Caco-2 (cell line): ENCODE measurements at regions not wholly inside any gene's neighbourhood (a gene's known extent, or its start where the extent isn't known, plus 50 kb on each side); places are given as distances from the start of the nearest gene placed in this dataset.

ENCODE experiments used
- BruUV-seq: library from RNA; stranded (reverse); fragments of 400-500 nt; replicated peaks from 2 replicates; lab custom pipeline; 2021; lab: Mats Ljungman, UMichigan
- CTCF ChIA-PET: fragments of 300-600 bp; sonication (Branson Sonifier 250); formaldehyde crosslinking; loops from one replicate; lab custom pipeline; 2022; ENCODE audit warnings: antibody characterized with exemption; lab: Charles Lee
- POLR2A ChIA-PET: fragments of 300-600 bp; sonication (Branson Sonifier 250); formaldehyde crosslinking; loops from one replicate; lab custom pipeline; 2022; ENCODE audit warnings: antibody characterized with exemption; lab: Charles Lee
- DNase-seq, 2 experiments: peaks; one replicate each; pipeline versions ENCODE4 v3.0.0 to v3.0.0-alpha.2; 2020 to 2022
- H3K27me3 ChIP-seq: replicated peaks from 2 replicates; pipeline ENCODE4 v1.6.0; 2011; ENCODE audit warnings: low read length; ENCODE audit not compliant: control insufficient read depth, insufficient read depth
- H3K36me3 ChIP-seq: 2 replicates; pipeline ENCODE4 v1.5.1; 2011; ENCODE audit warnings: low read length; ENCODE audit not compliant: control insufficient read depth, insufficient read depth
- H3K4me1 ChIP-seq: fragments of 250-450 bp; sonication (Bioruptor Pico); 2 replicates; pipeline ENCODE4 v1.5.1; 2020; ENCODE audit warnings: mild to moderate bottlenecking
- H3K4me3 ChIP-seq: 2 replicates; pipeline ENCODE4 v1.5.1; 2011; ENCODE audit warnings: low read depth, mild to moderate bottlenecking, control low read depth, low read length
- H3K9me3 ChIP-seq: fragments of 250-450 bp; sonication (Bioruptor Pico); 2 replicates; pipeline ENCODE4 v1.5.1; 2020; ENCODE audit warnings: mild to moderate bottlenecking, moderate library complexity
- H3K27ac Mint-ChIP-seq: one replicate; pipeline ENCODE4 v1.8.0; 2022; ENCODE audit warnings: mixed read lengths; ENCODE audit not compliant: unreplicated experiment
- H3K27me3 Mint-ChIP-seq: one replicate; pipeline ENCODE4 v1.8.0; 2022; ENCODE audit warnings: mixed read lengths; ENCODE audit not compliant: insufficient read depth, unreplicated experiment
- H3K36me3 Mint-ChIP-seq: one replicate; pipeline ENCODE4 v1.8.0; 2022; ENCODE audit warnings: mild to moderate bottlenecking, mixed read lengths; ENCODE audit not compliant: insufficient read depth, unreplicated experiment
- H3K4me1 Mint-ChIP-seq: one replicate; pipeline ENCODE4 v1.8.0; 2022; ENCODE audit warnings: low read depth, mixed read lengths; ENCODE audit not compliant: unreplicated experiment
- H3K4me3 Mint-ChIP-seq: one replicate; pipeline ENCODE4 v1.8.0; 2022; ENCODE audit warnings: mild to moderate bottlenecking, moderate library complexity, mixed read lengths; ENCODE audit not compliant: unreplicated experiment
- H3K9me3 Mint-ChIP-seq: one replicate; pipeline ENCODE4 v1.8.0; 2022; ENCODE audit warnings: mixed read lengths; ENCODE audit not compliant: unreplicated experiment
- intact Hi-C: fragments of 100-400 bp; cut with micrococcal nuclease; formaldehyde crosslinking; loops from one replicate; pipeline ENCODE4 v1.10.0; 2022; ENCODE audit not compliant: unreplicated experiment
- TF ChIP-seq, protein P1 (sequence below), 2 experiments: fragments of 200-600 bp in 1 of 2; IDR thresholded peaks; 1 replicate in 1 of 2; 2 replicates in 1 of 2; pipeline versions ENCODE4 v1.5.1 to v1.8.0; 2011 to 2022; ENCODE audit warnings: antibody characterized with exemption in 1 of 2, control low read depth in 1 of 2, inconsistent platforms in 1 of 2, low read depth in 1 of 2, low read length in 1 of 2, mild to moderate bottlenecking in 1 of 2, moderate library complexity in 1 of 2; ENCODE audit not compliant: insufficient read depth in 1 of 2, severe bottlenecking in 1 of 2, unreplicated experiment in 1 of 2

DNA sequence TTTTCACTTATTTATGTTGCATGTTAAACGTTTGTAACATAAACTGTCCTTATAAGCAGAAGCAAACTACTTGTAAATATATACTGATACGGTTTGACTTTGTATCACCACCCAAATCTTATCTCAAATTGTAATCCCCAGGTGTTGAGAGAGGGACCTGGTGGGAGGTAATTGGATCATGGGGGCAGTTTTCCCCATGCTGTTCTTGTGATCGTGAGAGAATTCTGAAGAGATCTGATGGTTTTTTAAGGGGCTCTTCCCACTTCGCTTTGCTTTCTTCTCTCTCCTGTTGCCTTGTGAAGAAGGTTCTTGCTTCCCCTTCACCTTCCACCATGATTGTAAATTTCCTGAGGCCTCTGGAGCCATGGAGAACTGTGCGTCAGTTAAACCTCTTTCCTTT is 87.1 kb upstream of the MAPK10 start:
- Mint-ChIP-seq H3K36me3 (no peaks in the 10 kb centered on the region), H3K9me3 (no peaks in the 10 kb centered on the region), H3K4me3 (no peak overlapping the region), H3K27ac (no peak overlapping the region), H3K4me1 (peaks cover 7% of the 10 kb centered on the region), H3K27me3 (peaks cover 12% of the 10 kb centered on the region)
- ChIA-PET POLR2A (no interaction called here), CTCF (no interaction called here)
- TF ChIP-seq, protein P1, sequence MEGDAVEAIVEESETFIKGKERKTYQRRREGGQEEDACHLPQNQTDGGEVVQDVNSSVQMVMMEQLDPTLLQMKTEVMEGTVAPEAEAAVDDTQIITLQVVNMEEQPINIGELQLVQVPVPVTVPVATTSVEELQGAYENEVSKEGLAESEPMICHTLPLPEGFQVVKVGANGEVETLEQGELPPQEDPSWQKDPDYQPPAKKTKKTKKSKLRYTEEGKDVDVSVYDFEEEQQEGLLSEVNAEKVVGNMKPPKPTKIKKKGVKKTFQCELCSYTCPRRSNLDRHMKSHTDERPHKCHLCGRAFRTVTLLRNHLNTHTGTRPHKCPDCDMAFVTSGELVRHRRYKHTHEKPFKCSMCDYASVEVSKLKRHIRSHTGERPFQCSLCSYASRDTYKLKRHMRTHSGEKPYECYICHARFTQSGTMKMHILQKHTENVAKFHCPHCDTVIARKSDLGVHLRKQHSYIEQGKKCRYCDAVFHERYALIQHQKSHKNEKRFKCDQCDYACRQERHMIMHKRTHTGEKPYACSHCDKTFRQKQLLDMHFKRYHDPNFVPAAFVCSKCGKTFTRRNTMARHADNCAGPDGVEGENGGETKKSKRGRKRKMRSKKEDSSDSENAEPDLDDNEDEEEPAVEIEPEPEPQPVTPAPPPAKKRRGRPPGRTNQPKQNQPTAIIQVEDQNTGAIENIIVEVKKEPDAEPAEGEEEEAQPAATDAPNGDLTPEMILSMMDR (IDR thresholded peaks at IDR 0.05; ENCODE audit: insufficient read depth in 1 of 2, low read depth in 1 of 2, low read length in 1 of 2, severe bottlenecking in 1 of 2, unreplicated experiment in 1 of 2) = no peak
- H3K4me1 ChIP-seq = no peaks in the 10 kb centered on the region
- no peak overlapping the region for H3K4me3 ChIP-seq
- no peak for DNase-seq
- H3K27me3 ChIP-seq = no peaks in the 10 kb centered on the region
- H3K9me3 ChIP-seq = no peaks in the 10 kb centered on the region
- no peaks in the 10 kb centered on the region for H3K36me3 ChIP-seq
- no TSS peak for BruUV-seq
- intact Hi-C loops = no loop called here

DNA sequence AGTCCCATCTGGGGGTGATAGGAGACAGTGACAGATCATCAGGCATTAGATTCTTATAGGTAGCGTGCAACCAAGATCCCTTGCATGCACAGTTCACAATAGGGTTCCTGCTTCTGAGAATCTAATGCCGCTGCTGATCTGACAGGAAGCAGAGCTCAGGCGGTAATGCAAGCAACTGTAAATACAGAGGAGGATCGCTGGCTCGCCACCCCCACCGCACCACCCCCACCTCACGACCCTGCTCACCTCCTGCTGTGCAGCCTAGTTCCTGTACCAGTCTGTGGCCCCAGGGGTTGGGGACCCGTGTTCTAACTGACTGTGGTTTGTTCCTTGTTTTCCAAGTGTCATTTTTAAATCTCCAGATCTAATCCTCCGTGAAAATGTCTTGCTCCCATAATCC is 89.0 kb upstream of the MAPK10 start:
- Mint-ChIP-seq H3K27ac (no peak overlapping the region), H3K4me1 (peaks cover 11% of the 10 kb centered on the region), H3K36me3 (no peaks in the 10 kb centered on the region), H3K27me3 (peaks cover 8% of the 10 kb centered on the region), H3K9me3 (no peaks in the 10 kb centered on the region), H3K4me3 (no peak overlapping the region)
- ChIA-PET POLR2A (no interaction called here), CTCF (no interaction called here)
- TF ChIP-seq, protein P1 (IDR thresholded peaks at IDR 0.05; ENCODE audit: insufficient read depth in 1 of 2, low read depth in 1 of 2, low read length in 1 of 2, severe bottlenecking in 1 of 2, unreplicated experiment in 1 of 2) = no peak
- no peak for DNase-seq
- Histone ChIP-seq H3K9me3 (no peaks in the 10 kb centered on the region), H3K27me3 (no peaks in the 10 kb centered on the region), H3K36me3 (no peaks in the 10 kb centered on the region), H3K4me3 (no peak overlapping the region), H3K4me1 (no peaks in the 10 kb centered on the region)
- intact Hi-C loops = no loop called here
- no TSS peak for BruUV-seq

DNA sequence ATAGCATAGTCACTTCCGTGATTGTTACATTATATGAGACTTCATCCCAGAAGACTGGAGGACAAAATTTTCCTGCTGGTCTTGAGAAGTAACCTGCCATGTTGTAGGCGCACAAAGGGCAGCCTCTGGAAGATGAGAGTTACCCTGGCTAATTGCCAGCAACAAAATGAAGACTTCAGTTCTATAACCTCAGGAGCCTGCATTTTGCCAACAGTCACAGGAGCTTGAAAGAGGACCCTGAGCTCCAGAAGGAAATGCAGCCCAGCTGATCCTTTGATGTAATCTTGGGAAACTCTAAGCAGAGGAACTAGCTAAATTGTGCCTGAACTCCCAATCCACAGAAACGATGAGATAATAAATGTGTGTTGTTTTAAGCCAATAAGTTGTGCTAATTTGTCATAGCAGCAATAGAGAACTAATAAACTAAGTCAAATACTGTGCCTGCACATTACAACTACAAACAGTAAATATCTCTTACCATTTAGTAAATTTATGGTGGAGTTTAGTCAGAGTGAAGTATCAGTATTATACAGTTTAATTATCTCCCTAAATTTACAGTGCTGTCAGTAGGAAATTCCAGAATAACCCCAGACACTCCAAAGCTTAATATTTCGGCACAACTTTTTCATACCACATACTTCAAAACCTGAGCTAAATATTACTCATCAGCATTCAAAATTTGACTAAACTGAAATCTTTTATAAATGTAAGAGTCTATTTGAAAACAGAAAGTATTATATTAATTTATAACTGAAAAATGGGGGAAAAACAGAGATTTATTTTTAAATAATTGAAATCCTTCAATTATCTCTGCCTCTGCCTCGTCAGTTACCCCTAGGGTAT is 90.1 kb upstream of the MAPK10 start:
- Mint-ChIP-seq H3K4me1 (peaks cover 16% of the 10 kb centered on the region), H3K4me3 (no peak overlapping the region), H3K27ac (no peak overlapping the region), H3K9me3 (no peaks in the 10 kb centered on the region), H3K36me3 (no peaks in the 10 kb centered on the region), H3K27me3 (peaks cover 8% of the 10 kb centered on the region)
- DNase-seq = no peak
- ChIA-PET POLR2A (no interaction called here), CTCF (no interaction called here)
- TF ChIP-seq, protein P1 (IDR thresholded peaks at IDR 0.05; ENCODE audit: insufficient read depth in 1 of 2, low read depth in 1 of 2, low read length in 1 of 2, severe bottlenecking in 1 of 2, unreplicated experiment in 1 of 2) = no peak
- Histone ChIP-seq H3K36me3 (no peaks in the 10 kb centered on the region), H3K27me3 (no peaks in the 10 kb centered on the region), H3K4me1 (no peaks in the 10 kb centered on the region), H3K4me3 (no peak overlapping the region), H3K9me3 (no peaks in the 10 kb centered on the region)
- no TSS peak for BruUV-seq
- intact Hi-C loops = no loop called here
